K562 (cell line): ENCODE measurements at regions not wholly inside any gene's neighbourhood (a gene's known extent, or its start where the extent isn't known, plus 50 kb on each side); places are given as distances from the start of the nearest gene placed in this dataset.
A peak's percentile ranks its signal among the peaks of the same experiment; 100 is the strongest.

ENCODE experiments used
- ATAC-seq: fragments of 200-7000 bp; cut with Tn5 transposase; 3 replicates; pipeline ENCODE4 v1.9.1; 2020; ENCODE audit warnings: moderate library complexity
- BruUV-seq: library from RNA; stranded (reverse); fragments of 400-500 nt; replicated peaks from 2 replicates; lab custom pipeline; 2021; lab: Mats Ljungman, UMichigan
- CTCF ChIA-PET: fragments of 300-600 bp; formaldehyde crosslinking; extraction: SDS; loops from one replicate; lab custom pipeline; 2021; ENCODE audit warnings: low intra/inter-chr PET ratio; lab: Yijun Ruan, JAX
- POLR2A ChIA-PET: fragments of 300-600, 350-650 bp; sonication (Branson Sonifier 250); formaldehyde crosslinking; extraction: SDS; loops from one replicate; lab custom pipeline; 2021; ENCODE audit warnings: antibody characterized with exemption, inconsistent platforms; lab: Yijun Ruan, JAX
- DNase-seq, 4 experiments: peaks; one replicate each; pipeline versions ENCODE4 v3.0.0 to v3.0.0-alpha.2; 2011 to 2018; ENCODE audit warnings: low spot score in 3 of 4, mixed read lengths in 3 of 4; ENCODE audit errors: extremely low read depth in 1 of 4
- FAIRE-seq: peaks from 2 replicates; lab custom pipeline; 2011; peaks lifted over from hg19 to GRCh38; lab: Jason Lieb, UNC
- H2AFZ ChIP-seq: 2 replicates; pipeline ENCODE4 v1.6.0; 2011; ENCODE audit warnings: low read depth, low read length, control low read depth, inconsistent platforms
- H3K27ac ChIP-seq: fragments of 200-600 bp; 3 replicates; pipeline ENCODE4 v1.8.0; 2011; ENCODE audit warnings: low read depth, mild to moderate bottlenecking, control low read depth, inconsistent platforms, low read length, moderate library complexity, mixed read lengths; ENCODE audit errors: extremely low read depth
- H3K27me3 ChIP-seq, 2 experiments: fragments of 300-600 bp in 1 of 2; 2 replicates in 1 of 2; 3 replicates in 1 of 2; pipeline versions ENCODE4 v1.6.0 to v1.8.0; 2011; ENCODE audit warnings: inconsistent platforms in 2 of 2, low read length in 2 of 2, mild to moderate bottlenecking in 1 of 2, mixed read lengths in 1 of 2, moderate library complexity in 1 of 2; ENCODE audit not compliant: control insufficient read depth in 2 of 2, insufficient read depth in 2 of 2
- H3K36me3 ChIP-seq: fragments of 300-600 bp; 3 replicates; pipeline ENCODE4 v1.8.0; 2011; ENCODE audit warnings: mild to moderate bottlenecking, low read length, inconsistent platforms; ENCODE audit not compliant: control insufficient read depth, insufficient read depth
- H3K4me1 ChIP-seq, 2 experiments: fragments of 200-600 bp in 1 of 2; replicated peaks in 1 of 2; 2 replicates in 1 of 2; 3 replicates in 1 of 2; pipeline versions ENCODE4 v1.5.1 to v1.8.0; 2011; ENCODE audit warnings: inconsistent platforms in 2 of 2, low read length in 2 of 2, mild to moderate bottlenecking in 1 of 2, mixed read lengths in 1 of 2, moderate library complexity in 1 of 2; ENCODE audit not compliant: control insufficient read depth in 2 of 2, insufficient read depth in 2 of 2
- H3K4me2 ChIP-seq: 2 replicates; pipeline ENCODE4 v1.6.1; 2011; ENCODE audit warnings: low read length, control low read depth, inconsistent platforms, mixed read lengths; ENCODE audit not compliant: insufficient read depth
- H3K4me3 ChIP-seq: fragments of 200-600 bp; sonication (generic), shearing (Covaris generic); 2 replicates; pipeline ENCODE4 v1.5.1; 2016; ENCODE audit warnings: control low read depth, inconsistent platforms
- H3K79me2 ChIP-seq: fragments of 200-600 bp; 3 replicates; pipeline ENCODE4 v1.8.0; 2011; ENCODE audit warnings: low read length, inconsistent platforms; ENCODE audit not compliant: control insufficient read depth, insufficient read depth
- H3K9ac ChIP-seq, 2 experiments: 2 replicates each; pipeline versions ENCODE4 v1.6.0 to v1.6.1; 2011; ENCODE audit warnings: low read depth in 2 of 2, low read length in 2 of 2, control low read depth in 1 of 2, inconsistent platforms in 1 of 2, mild to moderate bottlenecking in 1 of 2, mixed read lengths in 1 of 2; ENCODE audit not compliant: insufficient read depth in 1 of 2
- H3K9me1 ChIP-seq: one replicate; pipeline ENCODE4 v1.6.0; 2011; ENCODE audit warnings: inconsistent platforms, mild to moderate bottlenecking, low read length, moderate library complexity; ENCODE audit not compliant: control insufficient read depth, insufficient read depth
- H3K9me3 ChIP-seq: replicated peaks from 2 replicates; pipeline ENCODE4 v1.5.1; 2011; ENCODE audit warnings: low read depth, low read length, inconsistent platforms; ENCODE audit not compliant: control insufficient read depth, insufficient read depth
- H4K20me1 ChIP-seq: replicated peaks from 2 replicates; pipeline ENCODE4 v1.6.1; 2011; ENCODE audit warnings: low read length, inconsistent platforms, mixed read lengths; ENCODE audit not compliant: control insufficient read depth, insufficient read depth
- ARNT ChIP-seq, 2 experiments: fragments of 450-650 bp; IDR thresholded peaks; 2 replicates each; pipeline ENCODE4 v1.6.1; 2016; ENCODE audit warnings: mild to moderate bottlenecking in 1 of 2
- C11orf30 ChIP-seq: fragments of 450-650 bp; IDR thresholded peaks from 2 replicates; pipeline ENCODE4 v1.6.1; 2016; ENCODE audit warnings: low read depth, mild to moderate bottlenecking
- CEBPB ChIP-seq: fragments of 450-650 bp; IDR thresholded peaks from 2 replicates; pipeline ENCODE4 v1.6.1; 2016; ENCODE audit warnings: missing genetic modification characterization, missing compliant biosample characterization
- E2F1 ChIP-seq: sonication (generic); formaldehyde crosslinking; IDR thresholded peaks from 2 replicates; pipeline ENCODE4 v1.8.1; 2023; ENCODE audit warnings: mild to moderate bottlenecking, missing genetic modification reagents, moderate library complexity
- NR3C1 ChIP-seq: sonication (generic); formaldehyde crosslinking; IDR thresholded peaks from 2 replicates; pipeline ENCODE4 v1.8.1; 2022; ENCODE audit warnings: missing genetic modification reagents
- SNIP1 ChIP-seq: fragments of 450-650 bp; IDR thresholded peaks from 2 replicates; pipeline ENCODE4 v1.7.1; 2017; ENCODE audit warnings: low read depth, mild to moderate bottlenecking
- SUPT5H ChIP-seq: fragments of 450-650 bp; IDR thresholded peaks from 2 replicates; pipeline ENCODE4 v1.6.1; 2016
- ZNF316 ChIP-seq: fragments of 450-650 bp; IDR thresholded peaks from 2 replicates; pipeline ENCODE4 v1.6.1; 2016
- WGBS: fragments of 100-300 bp; shearing (Covaris generic); methylation state at CpG from one replicate; pipeline ENCODE4 v1.1.6; 2016; ENCODE audit warnings: low coverage, mixed read lengths; ENCODE audit not compliant: insufficient coverage; ENCODE audit errors: missing lambda C conversion rate; 5-methylcytosine and 5-hydroxymethylcytosine counted together
- in situ Hi-C: fragments of 300-500 bp; cut with MboI; formaldehyde crosslinking; loops from 4 replicates; pipeline ENCODE4 v1.15.0; 2018; ENCODE audit warnings: inconsistent platforms, mixed read lengths
- intact Hi-C: fragments of 100-400 bp; cut with micrococcal nuclease; formaldehyde crosslinking; loops from 2 replicates; pipeline ENCODE4 v1.14.2; 2022

- no peak for DNase-seq
- in situ Hi-C loops, result no loop called here
- CTCF ChIA-PET, result no interaction called here
These were observed 150.1 kb upstream of the SERTAD2 start for GRCh38 chr2:64803776-64804175.

More at GRCh38 chr2:64803776-64804175, 150.1 kb upstream of the SERTAD2 start:
- no peaks in the 10 kb centered on the region for H3K27me3 ChIP-seq
- no peak overlapping the region for H3K4me2 ChIP-seq
- intact Hi-C loops, result no loop called here
- no peak overlapping the region for H3K27ac ChIP-seq
- no peaks in the 10 kb centered on the region for H3K9me1 ChIP-seq
- no peaks in the 10 kb centered on the region for H3K36me3 ChIP-seq
- WGBS, result 13% methylated on average over 2 of the region's 2 CpGs
- no peak overlapping the region for H3K9ac ChIP-seq
- TF ChIP-seq CEBPB (no peak), ARNT (IDR thresholded peaks at IDR 0.05) (no peak), E2F1 (CRISPR knock-in tag) (no peak), C11orf30 (peak; percentile 52; the same call in 1 of the 2 replicates), NR3C1 (CRISPR knock-in tag) (no peak), ZNF316 (peak; percentile 77), SUPT5H (no peak), SNIP1 (no peak)
- H3K79me2 ChIP-seq, result no peaks in the 10 kb centered on the region
- H4K20me1 ChIP-seq, result no peaks in the 10 kb centered on the region
- H3K4me1 ChIP-seq, result peaks cover 0 to 5% of the 10 kb centered on the region in 2 experiments; a peak in 2 of 5 replicates
- no peak overlapping the region for H3K4me3 ChIP-seq
- POLR2A ChIA-PET, result no interaction called here
- H2AFZ ChIP-seq, result 0 out of 2 replicates have a peak overlapping the region, but pooled peaks have one; percentile 17
- ATAC-seq (no peak), FAIRE-seq (no peak)
- no peaks in the 10 kb centered on the region for H3K9me3 ChIP-seq
- no TSS peak for BruUV-seq
